SH-SY5Y (cell line): ENCODE measurements at regions not wholly inside any gene's neighbourhood (a gene's known extent, or its start where the extent isn't known, plus 50 kb on each side); places are given as distances from the start of the nearest gene placed in this dataset.

Source experiments
- GATA2 ChIP-seq: IDR thresholded peaks from 2 replicates; pipeline ENCODE4 v1.6.1; 2011; ENCODE audit warnings: mild to moderate bottlenecking, low read depth, low read length
- GATA3 ChIP-seq: IDR thresholded peaks from 2 replicates; pipeline ENCODE4 v1.6.1; 2011; ENCODE audit warnings: low read depth, mild to moderate bottlenecking, low read length, moderate library complexity

DNA sequence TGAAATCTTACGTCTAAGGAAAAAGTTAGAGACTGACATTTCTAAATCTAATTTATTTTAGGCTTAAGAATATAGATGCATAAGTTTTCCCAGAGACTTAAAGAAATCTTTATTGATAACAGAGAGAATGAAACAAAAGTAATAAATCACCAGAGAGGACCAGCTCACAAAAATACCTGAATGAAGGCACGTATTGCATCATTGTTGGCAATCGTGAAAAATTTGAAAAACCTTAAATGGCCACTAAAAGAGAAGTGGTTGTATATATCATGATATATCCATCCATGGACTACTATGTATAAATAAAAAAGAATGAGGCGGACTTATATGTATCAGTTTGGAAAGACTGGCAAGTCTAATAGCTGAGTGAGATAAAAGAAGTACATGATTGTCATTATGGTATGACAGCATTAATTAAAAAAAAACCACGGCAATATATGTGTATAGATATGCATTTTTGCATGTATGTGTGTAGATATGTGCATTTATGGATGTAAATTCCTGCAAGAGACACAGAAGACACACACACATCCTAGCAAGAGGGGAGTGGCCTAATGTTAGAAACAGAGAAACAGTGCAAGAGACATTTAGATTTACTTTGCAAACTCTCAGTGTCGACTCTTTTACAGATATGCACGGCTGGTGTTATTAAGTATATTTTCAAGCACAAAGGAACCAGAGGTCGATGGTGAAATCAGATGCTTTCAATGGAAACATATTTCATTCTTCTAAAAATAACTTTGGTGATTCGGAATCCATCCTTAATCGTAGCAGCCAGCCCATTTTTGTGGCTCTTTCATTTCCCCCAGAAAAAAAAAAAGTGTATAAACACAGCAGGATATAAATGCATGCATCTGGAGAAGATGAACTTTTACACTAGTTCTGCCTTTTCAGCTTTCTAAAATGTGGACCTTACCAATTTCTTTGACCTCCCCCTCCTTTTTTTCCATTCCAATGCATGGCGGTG lies 156.1 kb upstream of the SALL4 start:
- TF ChIP-seq GATA3 (no peak), GATA2 (no peak)

DNA sequence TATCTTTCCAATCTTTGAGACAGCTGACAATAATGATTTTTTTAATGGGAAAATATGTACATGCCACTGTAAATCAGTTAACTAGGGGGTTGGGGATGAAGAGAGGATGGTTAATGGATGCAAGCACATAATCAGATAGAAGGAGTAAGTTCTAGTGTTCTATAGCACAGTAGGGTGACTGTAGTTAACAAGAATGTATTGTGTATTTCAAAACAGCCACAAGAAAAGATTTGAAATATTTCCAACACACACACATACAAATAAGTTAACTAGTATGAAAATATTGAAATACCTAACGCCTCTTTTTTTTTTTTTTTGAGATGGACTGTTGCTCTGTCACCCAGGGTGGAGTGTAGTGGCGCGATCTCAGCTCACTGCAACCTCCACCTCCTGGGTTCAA lies 153.4 kb upstream of the SALL4 start:
- TF ChIP-seq GATA2 = no peak
- TF ChIP-seq GATA3 = no peak

DNA sequence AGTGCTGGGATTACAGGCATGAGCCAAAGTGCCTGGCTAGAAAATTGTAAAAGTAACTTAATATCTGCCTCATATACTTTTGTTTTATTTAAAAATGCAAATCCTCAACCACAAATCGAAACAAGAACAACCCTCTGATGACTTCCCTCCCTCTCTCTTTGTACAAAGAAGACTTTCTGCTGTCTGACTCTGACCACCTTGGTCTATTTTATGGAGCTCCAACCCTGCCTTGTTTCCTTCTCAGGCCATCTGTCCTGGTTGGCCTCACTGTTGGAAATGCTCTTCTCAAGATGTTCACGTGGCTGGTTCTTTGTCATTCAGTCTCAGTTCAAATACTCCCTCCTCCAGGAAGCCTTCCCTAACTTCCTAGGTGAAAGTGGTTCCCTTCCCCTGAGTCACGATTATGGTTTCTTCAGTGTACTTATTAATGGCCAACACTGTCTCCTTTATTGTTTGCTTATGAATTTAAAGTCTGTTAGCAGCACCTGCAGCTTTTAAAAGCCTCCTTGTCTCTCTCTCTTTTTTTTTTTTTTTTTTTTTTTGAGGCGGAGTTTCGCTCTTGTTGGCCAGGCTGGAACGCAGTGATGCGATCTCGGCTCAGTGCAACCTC lies 151.5 kb upstream of the SALL4 start:
- TF ChIP-seq GATA3 (no peak), GATA2 (no peak)

DNA sequence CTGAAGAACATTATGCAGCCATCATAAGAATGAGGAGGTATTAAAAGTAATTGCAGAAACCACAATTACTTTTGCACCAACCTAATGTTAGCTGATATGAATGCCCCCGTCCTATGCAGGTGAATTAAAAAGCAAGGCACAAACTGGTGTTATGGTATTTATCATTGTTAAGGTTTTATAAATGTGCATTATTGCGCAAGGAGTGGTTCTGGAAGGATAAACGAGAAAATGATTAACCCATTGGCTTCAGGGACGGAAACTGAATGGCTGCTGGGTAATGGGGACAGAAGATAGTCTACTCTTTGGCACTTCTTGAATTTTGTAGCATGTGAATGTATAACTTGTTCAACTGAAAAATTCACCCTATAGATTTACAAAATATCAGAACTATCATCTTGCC lies 148.6 kb upstream of the SALL4 start:
- TF ChIP-seq GATA3 (no peak), GATA2 (no peak)

DNA sequence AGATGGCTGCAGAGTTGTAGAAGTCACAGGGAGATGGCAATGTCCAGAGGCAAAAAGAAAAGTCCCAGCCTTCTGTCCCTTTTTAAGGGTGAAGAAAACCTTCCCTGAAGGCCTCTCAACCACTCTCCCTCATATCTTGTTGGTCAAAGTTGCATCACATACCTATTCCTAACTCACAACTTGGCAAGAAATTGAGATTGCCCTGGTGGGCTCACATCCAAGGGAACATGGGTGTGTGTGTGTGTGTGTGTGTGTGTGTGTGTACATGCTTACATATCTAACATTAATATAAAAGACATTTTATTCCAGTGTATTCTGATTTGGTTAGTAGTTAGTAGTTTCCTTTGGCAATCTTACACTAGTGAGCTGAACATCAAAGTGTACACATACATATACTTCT lies 144.3 kb upstream of the SALL4 start:
- TF ChIP-seq GATA3 (no peak), GATA2 (no peak)

DNA sequence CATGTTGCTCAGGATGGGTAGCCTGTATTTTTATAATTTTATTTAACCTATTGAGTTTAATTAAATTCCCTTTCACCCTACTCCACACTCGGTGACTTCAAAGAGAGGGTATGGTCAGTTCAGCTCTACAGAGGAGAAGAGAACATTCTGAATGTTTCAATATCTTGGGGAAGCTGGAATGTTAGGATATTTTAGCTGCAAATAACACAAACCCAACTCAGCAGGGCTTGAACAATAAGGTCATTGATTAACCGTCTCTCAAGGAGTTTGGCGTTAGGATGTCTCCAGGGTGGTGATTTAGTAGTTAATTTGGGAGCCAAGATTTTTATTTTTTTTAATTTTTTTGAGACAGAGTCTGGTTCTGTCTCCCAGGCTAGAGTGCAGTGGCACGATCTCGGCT lies 143.6 kb upstream of the SALL4 start:
- TF ChIP-seq GATA2 (no peak), GATA3 (no peak)

DNA sequence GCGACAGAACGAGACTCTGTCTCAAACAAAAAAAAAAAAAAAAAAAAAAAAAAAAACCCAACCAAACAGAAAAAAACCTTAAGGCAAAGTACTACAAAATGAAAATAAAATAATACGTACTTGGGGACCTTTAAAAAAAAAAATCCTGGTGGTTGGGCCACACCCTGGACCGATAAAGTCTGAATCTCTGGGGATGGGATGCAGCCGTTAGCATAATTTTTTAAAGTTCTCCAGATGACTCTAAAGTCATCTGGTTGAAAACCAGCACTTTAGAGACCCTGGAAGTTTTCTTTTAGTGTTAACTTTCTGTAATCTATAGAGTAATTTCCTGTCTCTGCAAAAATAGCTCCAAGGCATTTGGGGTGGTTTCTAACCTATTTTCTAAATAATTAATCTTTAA lies 142.9 kb upstream of the SALL4 start:
- TF ChIP-seq GATA3 (no peak), GATA2 (no peak)

DNA sequence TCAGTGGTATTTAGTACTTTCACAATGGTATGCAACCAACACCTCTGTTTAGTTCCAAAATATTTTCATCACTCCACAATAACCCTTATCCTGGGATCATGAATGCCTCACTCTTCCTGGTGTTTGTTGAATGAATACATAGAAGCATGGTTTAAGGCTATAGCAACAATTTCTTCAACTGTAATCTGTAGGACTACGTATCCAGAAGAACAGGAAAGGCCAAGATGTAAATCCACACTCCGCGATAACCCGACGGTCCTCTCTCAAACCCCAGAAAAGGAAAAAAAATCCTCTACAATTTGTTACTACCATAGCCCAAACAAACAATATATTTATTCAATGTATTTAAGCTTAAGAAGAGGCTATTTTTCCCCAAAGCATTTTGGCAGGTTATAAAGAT lies 141.4 kb upstream of the SALL4 start:
- no peak for TF ChIP-seq GATA3
- TF ChIP-seq GATA2 = no peak

DNA sequence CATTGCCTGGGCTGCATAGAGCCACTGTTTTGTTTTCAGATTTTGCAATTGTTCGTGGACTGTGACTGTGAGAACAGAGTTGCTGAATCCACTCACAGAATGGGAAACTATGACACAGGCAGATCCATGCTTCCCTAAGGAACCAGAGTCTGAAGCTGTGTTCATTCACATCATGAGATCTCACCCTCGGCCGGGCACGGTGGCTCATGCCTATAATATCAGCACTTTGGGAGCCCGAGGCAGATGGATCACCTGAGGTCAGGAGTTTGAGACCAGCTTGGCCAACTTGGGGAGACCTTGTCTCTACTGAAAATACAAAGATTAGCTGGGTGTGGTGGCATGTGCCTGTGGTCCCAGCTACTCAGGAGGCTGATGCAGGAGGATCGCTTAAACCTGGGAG lies 139.2 kb upstream of the SALL4 start:
- TF ChIP-seq GATA2 (no peak), GATA3 (no peak)

DNA sequence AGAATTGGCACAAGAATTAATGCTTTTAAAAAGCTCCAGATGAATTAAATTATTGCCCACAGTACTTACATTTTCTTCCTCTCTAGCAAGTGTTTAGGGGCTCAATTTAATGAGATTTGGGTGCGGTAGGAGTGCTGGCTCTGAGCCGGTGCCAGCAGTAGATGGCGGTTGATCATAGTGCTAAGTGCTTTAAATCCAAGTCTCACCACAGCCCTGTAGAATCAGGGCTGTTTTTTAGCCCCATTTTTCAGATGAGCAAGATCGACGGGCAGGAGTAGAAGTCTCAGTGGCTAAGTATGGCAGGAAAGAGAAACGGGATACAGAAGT lies 136.9 kb upstream of the SALL4 start:
- TF ChIP-seq GATA2 (no peak), GATA3 (no peak)

DNA sequence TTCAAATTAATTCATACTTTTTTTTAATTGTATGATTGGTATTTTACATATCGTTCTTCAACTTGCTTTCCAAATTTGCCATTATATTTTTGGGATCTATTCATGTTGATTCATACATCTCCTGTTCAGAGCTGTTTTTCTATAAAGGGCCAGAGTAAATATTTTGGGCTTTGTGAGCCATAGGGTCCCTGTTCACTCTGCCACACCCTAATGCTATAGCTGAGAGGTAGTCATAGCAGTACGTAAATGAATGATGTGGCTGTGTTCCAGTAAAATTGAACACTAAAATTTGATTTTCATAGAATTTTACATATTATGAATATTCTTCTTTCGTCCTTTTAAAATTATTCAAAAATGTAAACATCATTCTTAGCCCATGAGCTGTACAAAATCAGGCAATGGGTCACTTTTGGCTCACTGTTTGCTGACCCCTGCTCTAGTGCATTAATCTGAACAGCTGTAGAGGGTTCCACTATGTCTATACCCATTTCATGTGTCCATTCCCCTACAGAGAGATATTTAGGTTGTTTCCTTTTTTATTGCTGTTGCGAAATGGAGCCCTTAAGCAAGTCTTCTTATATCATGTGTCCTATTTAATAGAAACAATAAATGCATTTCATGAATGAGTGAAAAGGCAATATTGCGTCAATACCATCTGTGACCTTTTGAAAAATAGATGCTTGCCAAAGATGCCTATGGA lies 136.4 kb upstream of the SALL4 start:
- TF ChIP-seq GATA3 (no peak), GATA2 (no peak)

DNA sequence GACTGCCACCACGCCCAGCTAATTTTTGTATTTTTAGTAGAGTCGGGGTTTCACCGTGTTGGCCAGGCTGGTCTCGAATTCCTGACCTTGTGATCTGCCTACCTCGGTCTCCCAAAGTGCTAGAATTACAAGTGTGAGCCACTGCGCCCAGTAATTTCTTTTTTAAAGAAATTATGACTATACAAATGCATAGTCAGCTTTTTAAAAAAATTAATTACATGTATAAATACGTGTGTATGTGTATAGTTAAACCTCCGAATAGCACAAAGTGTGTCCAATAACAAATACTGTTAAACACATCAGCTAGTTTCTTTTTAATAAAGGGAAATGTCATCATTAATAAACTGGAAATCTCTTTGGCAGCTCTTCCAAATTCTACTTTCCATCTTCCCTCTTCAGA lies 135.5 kb upstream of the SALL4 start:
- TF ChIP-seq GATA3 = no peak
- TF ChIP-seq GATA2 = no peak

DNA sequence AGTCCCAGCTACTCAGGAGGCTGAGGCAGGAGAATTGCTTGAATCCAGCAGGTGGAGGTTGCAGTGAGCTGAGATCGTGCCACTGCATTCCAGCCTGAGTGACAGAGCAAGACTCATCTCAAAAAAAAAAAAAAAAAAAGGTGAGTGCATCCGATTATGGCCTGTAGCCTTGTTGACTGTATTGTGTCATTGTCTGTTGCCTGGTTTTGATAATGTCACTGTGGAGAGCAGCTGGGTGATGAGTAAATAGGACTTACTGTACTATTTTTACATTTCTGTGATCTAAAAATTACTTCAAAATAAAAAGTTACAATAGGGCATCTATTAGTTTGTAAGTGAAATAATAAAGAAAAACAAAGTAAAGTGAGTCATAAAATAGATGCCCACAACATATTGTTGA lies 134.1 kb upstream of the SALL4 start:
- TF ChIP-seq GATA3 = no peak
- no peak for TF ChIP-seq GATA2

DNA sequence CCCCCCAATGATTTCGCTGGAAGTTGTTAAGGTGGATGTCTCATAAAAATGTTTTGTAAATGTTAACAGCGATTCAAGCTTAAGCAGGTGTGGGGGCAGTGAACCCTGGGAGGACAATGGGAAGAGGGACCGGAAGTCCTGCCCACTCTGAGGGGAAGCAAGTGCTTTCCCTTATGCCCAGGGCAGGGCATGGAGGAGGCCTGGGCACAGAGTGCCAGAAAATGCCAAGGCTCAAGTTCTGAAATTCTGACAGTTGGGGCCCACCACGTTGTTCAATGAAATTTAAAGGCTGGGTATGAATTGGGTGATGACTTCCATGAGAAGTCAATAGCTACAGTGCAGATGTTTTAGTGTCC lies 132.7 kb upstream of the SALL4 start:
- no peak for TF ChIP-seq GATA2
- TF ChIP-seq GATA3 = no peak
